Urothelium cell line (cell line): ENCODE measurements at regions not wholly inside any gene's neighbourhood (a gene's known extent, or its start where the extent isn't known, plus 50 kb on each side); places are given as distances from the start of the nearest gene placed in this dataset.
"Not testable (repeated sequence)": the region's sequence is repeated elsewhere in the genome, so short reads cannot be mapped to it uniquely, and the experiment has no call there.

Source experiments
- DNase-seq: peaks from one replicate; pipeline ENCODE4 v3.0.0; 2011; ENCODE audit warnings: low spot score, mixed read lengths
- FAIRE-seq: peaks from 2 replicates; lab custom pipeline; 2011; peaks lifted over from hg19 to GRCh38; lab: Jason Lieb, UNC

DNA sequence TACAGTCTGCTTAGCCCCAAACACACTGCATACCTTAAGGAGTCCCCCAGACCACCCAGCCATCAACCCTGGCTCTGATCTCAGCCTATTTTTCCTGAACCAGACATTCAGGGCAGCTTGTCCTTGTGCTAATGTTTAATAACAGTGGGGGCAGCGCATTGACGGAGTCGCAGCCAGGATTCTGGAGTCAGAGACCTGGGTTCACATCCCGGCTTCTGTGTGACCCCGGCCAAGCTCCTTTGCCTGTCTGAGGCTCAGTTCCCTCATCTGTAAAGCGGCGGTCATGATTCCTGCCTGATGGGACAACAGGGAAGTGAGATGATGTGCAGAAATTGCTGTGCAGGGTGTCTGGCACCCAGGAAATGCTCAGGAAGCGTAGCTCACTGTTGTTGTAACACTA, 63.1 kb downstream of the MATN1 start:
- no peak for DNase-seq
- no peak for FAIRE-seq

DNA sequence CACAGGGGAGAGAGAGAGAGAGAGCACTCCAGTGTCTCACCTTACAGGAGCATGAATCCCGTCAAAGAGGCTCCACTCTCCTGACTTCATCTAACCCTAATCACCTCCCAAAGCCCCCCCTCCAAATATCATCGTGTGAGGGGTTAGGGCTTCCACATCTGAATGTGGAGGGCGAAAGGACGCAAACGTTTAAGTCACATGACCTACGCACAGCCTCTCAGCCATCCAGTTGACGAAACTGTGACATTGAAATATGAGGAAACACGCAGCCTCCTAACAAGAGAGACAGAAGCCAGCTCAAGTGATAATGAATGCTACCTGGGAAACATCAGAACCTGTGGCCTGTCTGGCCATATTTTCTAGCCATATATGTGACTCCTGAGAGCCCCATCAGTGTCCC, 63.7 kb downstream of the MATN1 start:
- FAIRE-seq (no peak), DNase-seq (no peak)

DNA sequence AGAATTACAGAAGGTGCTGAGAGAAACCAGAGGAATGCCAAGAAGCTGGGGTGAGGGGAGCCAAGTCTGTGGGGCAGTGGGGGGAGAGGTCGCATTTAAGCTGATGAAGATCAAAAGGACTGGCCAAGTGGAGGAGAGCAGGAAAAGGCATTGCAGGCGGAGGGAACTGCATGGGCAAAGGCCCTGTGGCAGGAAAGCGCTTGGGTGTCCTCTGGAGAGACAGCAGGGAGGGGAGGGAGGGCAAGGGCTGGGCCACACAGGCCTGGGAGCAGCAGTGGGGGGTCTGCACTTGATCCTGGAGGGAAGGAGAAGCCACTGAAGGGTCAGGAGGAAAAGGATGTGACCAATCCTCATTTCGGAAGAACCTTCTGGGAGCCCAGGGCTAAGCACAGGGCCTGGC, 65.0 kb downstream of the MATN1 start:
- DNase-seq, FAIRE-seq: not testable (repeated sequence)

DNA sequence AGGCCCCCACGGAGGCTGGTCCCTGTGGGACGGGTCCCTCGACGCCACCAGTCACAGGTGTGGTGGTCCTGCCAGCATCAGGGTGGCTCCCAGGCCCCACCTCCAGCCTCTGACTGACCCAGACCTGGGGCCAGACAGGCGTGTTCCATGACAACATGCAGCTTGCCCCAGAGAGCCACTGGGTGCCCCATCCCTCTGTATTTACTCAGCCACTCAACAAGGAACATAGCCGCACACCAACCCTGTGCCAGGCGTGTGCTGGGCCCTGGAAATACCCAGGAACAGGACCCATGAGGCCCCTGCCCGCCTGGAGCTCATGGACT, 65.4 kb downstream of the MATN1 start:
- no peak for DNase-seq
- FAIRE-seq: peak; percentile 44

DNA sequence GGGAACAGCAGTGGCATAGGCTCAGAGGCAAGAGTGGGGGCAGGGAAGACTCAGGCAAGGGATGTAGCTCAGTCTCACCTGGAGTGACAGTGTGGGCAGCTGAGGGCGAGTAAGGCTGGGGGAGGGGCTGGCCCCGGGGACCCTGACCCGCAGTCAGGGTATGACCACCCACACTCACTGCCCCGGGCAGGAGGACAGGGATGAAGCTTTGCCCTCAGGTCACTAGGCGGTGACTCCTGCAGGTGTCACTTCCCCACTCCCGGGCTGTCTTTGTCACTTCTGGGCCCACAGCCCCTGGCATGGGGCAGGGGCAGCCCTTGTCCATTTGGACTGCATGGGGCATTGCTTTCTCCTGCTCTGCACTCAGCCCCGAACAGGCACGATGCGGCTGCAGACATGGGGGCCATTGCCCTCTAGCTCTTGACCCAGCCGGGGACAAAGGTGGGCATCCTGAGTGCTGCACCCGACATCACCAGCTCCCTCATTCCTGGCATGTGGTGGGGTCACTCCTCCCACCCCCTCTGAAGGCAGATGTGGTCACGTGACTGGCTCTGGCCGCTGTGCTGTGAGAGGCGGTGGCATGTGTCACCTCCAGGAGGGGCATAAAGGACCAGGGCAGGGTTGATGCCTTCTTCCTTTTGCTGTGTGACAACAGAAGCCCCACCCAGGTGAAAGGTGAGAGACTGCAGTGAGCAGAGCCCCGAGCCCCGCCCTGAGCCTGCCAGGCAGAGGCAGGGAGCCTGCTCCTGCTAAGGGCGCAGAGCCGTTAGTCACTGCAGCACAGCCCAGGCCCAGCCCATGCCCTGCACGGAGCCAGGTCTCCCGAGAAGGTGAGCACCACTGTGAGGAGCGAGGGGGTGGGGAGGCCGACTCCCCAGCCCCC, 66.0 kb downstream of the MATN1 start:
- no peak for DNase-seq

DNA sequence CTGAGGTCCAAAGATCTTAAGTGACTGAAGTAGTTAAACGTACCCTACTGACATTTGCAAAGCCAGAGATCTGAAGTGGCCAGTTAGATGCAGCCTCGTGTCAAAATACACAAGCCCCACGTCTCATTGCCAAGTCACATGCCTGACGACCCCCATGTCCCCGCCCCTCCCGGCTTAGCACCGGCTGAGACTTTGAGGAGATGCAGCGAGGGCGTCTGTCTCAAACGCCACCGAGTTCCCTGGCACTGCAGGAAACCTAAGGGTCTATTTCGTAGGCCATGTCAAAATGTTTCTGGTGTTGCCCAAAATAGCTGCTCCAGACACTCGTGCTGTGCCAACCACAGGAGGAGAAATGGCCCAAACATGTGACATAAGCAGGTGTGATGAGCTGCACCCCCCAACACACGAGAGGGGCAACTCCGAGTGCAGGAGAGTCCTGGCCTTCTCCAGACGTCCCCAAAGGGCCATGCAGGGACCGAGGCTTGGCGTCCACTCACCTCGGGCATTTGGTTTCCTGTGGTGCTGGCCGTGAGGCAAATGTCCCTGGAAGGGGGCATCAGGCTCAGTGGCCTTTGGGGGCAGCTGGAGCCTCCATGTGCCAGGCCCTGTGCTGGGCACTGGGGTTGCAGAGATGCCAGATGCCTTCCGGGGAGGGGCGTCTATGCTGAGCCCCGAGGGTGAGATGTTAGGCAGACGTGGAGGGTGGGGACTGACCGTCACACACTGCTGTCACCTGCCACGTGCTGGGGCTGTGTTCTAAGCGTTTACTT, 67.0 kb downstream of the MATN1 start:
- FAIRE-seq (peak; percentile 46), DNase-seq (no peak)

More for the DNA sequence above, 66.0 kb downstream of the MATN1 start:
- no peak for FAIRE-seq

DNA sequence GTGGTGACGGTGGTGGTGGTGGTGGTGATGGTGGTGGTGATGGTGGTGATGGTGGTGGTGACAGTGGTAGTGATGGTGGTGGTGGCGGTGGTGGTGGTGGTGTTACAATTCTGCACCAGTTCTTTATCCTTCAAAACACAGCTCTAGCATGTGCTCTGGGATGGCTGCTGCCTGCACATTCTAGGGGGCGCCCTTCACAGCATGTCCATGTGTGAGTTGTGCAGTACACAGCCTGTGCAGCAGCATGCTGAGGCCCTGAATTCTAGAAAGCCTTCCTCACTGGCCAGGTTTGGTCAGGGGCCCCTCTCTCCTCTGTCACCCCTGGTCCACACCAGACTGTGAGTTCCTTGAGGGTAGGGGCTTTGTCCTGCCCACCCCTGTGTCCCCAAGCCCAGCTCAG, 67.7 kb downstream of the MATN1 start:
- DNase-seq (no peak), FAIRE-seq (no peak)

DNA sequence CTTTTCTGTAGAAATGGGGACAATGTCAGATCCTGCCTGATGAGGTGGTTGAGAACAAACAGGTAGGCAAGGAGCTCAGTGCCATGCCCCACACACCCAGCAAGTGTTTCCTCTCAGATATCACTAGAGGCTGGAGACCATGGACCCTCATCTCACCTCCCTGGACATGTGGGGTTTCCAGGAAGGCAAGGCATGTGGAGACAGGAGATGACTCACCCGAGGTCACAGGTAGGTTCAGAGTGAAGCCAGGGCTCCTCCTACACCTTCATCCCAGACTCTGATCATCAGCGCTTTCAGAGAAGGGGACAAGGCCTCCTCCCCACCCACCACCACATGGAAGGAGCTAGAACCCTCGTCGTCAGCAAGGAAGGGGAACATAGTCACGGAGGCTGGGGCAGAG, 69.2 kb downstream of the MATN1 start:
- FAIRE-seq (no peak), DNase-seq (no peak)

DNA sequence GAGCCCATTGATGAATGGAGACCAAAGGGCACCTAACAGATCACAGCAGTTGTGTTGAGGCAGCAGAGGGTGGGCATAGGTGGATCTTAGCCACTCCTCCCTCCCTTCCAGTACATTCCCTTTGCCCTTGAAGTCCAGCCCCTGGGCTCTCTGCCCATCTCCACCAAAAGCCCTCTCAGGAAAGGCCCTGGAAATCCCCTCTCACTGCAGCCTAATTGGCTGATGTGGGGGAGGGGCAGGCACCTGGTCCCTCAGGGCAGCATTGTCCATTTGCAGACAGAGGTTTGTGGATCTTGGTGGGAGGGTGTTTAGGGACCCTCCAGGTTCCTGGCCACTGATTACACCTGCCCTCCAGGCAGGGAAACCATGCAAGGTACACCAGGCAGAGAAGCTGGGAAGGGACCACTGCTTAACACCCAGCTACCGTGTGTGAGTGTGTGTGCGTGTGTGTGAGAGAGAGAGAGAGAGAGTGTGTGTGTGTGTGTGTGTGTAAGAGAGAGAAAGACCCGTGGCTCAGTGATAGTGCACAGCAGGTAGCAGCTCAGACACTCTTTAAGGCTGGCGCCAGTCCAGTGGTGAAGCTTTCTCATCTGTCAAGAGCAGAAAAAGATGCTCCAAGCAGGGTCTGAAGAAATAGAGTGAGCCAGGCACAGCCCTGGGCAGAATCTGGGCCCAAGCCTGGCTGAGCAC, 71.1 kb downstream of the MATN1 start:
- no peak for FAIRE-seq
- no peak for DNase-seq

DNA sequence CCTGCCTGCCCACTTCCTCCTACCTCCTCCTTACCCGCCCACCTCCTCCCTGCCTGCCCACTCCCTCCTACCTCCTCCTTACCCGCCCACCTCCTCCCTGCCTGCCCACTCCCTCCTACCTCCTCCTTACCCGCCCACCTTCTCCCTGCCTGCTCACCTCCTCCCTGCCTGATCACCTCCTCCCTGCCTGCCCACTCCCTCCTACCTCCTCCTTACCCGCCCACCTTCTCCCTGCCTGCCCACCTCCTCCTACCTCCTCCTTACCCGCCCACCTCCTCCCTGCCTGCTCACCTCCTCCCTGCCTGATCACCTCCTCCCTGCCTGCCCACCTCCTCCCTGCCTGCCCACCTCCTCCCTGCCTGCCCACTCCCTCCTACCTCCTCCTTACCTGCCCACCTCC, 72.0 kb downstream of the MATN1 start:
- not testable (repeated sequence) for FAIRE-seq

DNA sequence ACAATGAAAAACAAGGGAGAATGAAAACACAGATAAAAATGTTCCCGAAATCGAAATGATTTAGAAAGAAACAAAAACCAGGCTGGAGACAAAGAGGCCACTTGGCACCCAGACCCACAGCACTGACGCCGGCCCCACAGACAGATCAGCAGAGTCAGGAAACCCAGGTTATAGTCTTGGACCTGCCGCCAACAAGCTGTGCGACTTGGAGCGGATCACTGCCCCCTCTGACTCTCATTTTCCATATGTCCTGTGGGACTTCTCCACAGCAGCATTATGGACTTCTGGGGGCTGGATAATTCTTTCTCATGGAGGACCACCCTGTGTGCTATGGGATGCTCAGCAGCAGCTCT, 72.4 kb downstream of the MATN1 start:
- FAIRE-seq (no peak), DNase-seq (no peak)

More for the DNA sequence above, 72.0 kb downstream of the MATN1 start:
- DNase-seq: not testable (repeated sequence)

DNA sequence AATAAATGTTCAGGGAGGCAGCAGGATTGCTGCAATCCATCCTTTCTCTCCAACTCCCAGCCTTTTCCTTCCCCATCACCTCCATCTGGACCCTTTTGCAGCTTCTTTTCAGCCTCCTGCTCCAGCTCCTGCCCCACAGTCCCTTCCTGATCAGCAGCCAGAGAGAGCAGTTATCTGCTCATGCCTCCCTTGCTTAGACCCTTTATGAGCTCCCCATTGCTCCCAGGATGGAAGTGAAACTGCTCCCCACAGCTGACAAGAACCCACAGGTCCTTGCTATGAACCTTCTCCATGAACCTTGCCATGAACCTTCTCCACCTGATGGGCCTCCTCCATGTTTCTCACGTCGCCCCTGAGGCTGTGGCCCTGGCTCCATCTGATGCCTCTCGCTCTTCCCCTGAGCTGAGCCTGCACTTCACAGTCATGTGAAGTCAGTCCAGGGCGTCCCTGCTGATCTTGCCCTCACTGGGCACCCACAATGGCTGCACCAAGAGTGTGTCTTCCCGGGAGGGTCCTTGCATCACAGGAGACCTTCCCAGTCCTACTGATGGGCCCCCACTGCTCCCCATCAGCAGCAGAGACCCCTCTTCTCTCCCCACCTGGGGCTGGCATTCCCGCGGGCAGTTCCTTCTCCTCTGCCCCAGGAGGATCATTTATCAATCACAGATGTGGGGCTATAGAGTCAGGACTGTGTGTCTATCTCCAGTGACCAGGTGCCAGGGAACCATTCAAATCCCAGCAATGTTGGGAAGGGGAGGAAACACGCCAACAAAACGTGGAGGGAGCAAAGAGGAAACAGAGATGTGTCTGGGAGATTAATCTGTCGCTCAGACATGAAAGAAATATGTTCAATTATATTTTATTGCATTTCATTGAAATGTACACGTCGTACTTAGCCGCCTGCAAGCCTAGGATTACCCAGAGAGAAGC, 73.1 kb downstream of the MATN1 start:
- FAIRE-seq (no peak), DNase-seq (no peak)

DNA sequence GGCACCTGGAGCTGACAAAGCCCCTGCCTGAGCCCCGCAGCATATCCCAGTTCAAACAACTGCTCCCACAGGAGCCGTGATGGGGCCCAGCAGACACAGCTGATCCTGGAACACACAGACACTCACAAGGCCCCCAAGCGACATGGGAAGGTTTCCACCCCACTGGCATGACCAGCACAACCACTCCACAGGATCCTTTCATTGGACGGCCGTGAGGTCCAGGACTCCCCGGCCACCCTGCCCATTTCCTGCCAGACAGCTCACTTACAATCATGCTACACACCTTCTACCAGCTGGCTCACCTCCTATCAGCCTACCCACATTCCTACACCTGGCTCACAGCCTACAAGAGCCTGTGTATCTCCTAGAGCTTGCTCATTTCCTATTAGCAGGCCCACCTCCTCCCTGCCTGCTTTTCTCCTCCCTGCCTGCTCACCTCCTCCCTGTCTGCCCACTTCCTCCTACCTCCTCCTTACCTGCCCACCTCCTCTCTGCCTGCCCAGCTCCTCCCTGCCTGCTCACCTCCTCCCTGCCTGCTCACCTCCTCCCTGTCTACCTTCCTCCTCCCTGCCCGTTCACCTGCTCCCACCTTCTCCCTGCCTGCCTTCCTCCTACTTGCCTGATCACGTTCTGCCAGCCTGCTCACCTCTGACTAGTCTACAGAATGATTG, 73.9 kb downstream of the MATN1 start:
- DNase-seq (peak; percentile 21), FAIRE-seq (peak; percentile 86)

DNA sequence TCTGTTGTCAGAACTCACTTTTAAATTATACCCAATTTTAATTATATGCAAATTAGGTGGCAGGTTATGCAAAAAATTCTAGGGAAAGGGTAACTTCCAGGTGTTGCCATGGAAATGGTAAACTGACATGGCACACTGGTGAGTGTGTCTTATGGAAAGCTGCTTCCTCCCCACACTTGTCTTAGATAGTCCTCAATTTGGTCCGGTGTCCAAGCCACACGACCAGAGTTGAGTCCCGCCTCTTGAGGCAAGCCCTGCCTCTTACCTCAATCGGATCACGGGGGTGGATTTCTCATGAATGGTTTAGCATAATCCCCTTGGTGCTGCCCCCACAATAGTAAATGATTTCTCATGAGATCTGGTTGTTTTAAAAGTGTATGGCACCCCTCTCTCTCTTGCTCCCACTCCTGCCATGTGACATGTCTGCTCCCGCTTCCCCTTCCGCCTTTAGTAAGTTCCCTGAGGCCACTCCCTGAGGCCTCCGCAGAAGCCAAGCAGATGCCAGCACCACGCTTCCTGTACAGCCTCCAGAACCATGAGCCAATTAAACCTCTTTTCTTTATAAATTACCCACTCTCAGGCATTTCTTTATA, 74.9 kb downstream of the MATN1 start:
- FAIRE-seq: no peak

DNA sequence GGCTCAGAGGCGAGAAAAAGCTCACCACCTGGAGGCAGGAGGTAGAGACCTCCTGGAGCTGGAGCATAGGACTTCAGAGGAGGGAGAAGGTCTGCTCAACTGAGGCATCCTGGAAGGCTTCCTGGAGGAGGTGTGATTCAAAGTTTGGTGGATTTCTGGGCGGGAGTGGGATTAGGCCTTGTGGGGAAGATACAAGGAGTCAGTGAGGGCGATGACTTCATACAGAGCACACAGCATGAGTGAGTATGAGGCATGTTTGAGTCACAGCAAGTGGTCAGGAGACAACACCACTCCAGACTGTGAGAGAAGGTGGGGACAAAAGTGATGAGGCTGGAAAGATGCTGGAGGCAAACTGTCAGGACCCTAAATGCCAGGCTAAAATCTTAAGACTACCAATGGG, 77.6 kb downstream of the MATN1 start:
- DNase-seq (no peak), FAIRE-seq (no peak)

More for the DNA sequence above, 74.9 kb downstream of the MATN1 start:
- DNase-seq: no peak

DNA sequence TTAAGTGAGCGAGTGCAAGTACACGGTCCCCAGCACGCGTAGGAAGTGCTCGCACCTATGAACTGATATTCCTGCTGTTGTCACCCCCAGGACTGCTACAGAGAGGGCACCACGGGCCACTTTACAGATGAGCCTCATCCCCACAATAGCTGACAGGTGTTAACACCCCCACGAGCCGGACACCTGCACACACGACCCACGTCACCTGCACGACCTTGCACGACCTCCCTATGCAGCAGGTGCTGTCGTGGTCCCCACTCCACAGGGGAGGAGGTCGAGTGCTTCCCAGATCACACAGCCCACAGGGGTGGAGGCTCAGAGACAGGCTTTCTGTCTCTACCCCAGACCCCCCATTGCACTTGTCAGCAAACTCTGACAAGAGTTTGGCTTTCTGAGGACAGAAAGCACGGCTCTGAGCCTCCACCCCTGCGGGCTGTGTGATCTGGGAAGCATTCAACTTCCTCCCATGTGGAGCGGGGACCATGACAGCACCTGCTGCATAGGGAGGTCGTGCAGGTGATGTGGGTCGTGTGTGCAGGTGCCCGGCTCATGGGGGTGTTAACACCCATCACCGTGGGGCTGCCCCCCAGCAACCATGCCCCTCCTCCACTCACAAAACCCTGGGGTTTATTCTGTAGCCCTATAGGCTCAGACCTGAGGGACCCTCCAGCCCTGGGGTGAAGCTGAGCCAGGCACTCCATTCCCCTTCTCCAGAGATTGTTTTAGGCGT, 80.8 kb downstream of the MATN1 start:
- no peak for DNase-seq
- no peak for FAIRE-seq

DNA sequence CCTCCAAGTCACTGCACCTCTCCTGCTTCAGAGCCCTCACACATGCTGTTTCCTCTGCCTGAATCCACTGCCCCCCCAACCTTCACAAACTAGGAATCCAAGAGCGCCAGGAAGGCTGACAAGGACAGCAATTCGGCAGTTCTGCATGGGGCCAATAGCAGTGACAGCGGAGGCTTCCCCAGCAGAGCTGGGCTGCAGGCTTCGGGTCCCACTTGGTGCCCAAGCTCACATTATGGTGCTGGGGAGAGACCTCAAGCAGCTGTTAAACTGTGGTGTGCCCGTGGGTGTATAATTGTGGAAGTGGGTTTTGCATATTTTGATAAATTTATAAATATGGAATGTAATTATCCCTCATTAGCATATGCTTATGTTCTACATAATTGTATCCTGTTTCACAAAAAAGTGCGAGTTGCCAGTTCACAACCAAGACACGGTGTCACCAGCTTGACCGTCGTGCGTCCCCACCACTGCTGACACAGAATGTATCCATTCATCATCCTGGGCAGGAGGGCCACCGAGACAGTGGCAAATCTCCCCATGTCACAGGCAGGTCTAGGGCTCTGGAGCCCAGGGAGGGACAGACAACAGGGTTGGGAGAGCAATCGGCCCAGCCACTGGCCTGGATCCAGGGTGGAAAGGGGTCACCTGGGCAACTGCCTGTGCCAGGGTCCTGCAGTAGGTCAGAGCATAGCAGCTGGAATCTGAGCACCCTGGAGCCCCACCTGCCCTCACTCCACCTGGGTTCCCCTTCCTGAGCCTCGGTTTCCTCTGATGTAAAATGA, 81.6 kb downstream of the MATN1 start:
- DNase-seq: no peak
- FAIRE-seq: no peak

DNA sequence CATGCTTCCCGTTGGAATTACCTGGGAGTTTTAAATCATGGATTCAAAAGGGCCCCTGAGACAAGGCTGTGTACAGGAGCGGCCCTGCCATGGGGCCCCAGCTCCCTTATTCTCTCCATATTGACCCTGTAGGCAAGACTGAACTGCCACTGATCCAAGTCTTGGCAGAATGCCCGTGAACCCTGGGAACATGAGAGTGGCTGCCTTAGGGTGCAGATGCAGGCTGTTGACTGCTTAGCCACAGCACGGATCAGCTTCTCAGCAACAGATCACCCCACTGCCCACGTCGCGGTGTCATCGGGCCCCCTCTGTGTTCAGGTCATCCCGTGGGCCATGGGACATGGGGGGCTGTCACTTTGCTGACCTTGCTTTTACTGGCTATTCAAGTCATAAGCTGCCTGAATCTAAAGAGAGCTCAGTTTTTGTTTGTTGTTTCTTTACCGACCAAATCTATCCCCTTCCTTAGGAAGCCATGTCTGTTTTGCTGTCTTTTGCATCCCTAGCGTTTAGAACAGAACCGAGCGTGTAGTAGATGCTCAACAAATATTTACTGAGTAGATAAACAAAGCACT, 83.4 kb downstream of the MATN1 start:
- FAIRE-seq (no peak), DNase-seq (no peak)
